ENCODE measurements at regions not wholly inside any gene's neighbourhood (a gene's known extent, or its start where the extent isn't known, plus 50 kb on each side); places are given as distances from the start of the nearest gene placed in this dataset.
"Not testable (repeated sequence)": the region's sequence is repeated elsewhere in the genome, so short reads cannot be mapped to it uniquely, and the experiment has no call there.

- no peak for DNase-seq
These were observed 268.9 kb upstream of the HSFY2 start for GRCh38 chrY:19042306-19042958.

DNA sequence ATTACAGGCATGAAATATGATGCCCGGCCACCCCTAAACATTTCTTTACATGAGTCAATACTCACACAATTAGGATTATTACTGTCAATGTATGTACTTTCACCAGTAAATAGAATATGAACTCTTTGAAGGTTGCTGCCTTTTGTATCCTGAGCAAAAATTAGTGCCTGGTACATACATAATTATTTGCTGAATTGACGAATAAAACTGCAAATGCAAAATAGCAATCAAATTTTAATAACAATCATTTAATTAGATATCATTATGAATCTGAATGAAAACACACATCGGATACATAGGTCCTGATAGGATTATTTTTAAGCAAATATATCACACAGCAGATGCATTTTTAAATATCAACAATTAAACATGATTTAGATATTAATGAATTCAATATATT is 253.1 kb upstream of the HSFY2 start:
- no peak for DNase-seq

DNA sequence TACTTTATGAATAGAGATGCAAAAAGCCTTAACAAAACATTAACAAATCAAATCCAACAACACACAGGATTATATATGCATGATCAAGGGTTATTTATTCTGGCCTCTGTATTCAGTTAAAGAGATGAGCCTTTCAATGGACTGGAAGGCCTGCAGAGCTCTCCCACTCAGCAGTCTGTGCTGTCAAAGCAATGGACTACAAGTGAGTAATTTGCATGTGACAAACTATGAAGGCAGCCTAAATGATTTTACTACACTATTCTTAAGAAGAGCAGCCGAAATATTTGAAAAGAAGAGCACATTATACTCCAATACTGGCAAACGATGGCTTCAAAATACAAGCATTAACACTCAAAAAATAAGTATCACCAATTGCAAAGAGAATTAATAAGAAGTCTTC is 250.4 kb upstream of the HSFY2 start:
- DNase-seq, result no peak

GRCh38 chrY:19020193-19020592 is 246.7 kb upstream of the HSFY2 start:
- no peak for DNase-seq

- no peak for DNase-seq
These were observed 243.5 kb upstream of the HSFY2 start for GRCh38 chrY:19016990-19017389.

DNA sequence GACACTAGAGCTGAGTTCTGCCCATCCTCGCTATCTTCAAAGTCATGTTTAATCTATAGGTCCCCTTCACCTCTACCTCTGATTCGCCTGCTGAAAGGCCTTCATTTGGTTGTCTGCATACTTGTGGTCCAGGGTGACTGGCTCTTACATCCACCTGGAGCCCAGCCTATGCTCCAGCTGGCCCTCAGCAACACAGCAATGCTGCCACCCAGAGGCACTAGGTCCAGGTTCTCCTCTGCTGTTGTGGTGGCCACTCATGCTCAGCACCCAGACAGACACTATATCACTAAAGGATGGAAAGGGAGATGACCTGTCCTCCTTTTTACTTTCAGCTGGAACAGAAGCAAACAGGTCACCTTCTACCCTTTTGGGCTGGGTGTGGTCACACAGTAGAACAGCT is 242.3 kb upstream of the HSFY2 start:
- DNase-seq, result no peak

DNA sequence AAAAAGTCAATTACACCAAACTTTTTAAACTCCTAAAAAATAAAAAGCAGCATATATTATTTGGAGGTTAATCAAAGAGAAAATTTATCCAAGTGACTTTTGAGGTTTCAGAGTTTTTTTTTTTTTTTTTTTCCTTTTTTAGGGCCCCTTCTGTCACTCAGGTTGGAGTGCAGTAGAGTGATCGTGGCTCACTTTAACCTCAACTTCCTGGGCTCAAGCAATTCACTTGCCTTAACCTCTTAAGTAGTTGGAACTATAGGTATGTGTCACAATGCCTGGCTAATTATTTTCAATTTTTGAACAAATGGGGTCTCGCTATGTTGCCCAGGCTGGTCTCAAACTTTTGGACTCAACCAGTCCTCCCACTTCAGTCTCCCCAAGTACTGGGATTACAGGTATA is 241.7 kb upstream of the HSFY2 start:
- DNase-seq, result no peak

GRCh38 chrY:19012985-19013384 is 239.4 kb upstream of the HSFY2 start:
- DNase-seq, result no peak

GRCh38 chrY:19011605-19012090 is 238.1 kb upstream of the HSFY2 start:
- no peak for DNase-seq

DNA sequence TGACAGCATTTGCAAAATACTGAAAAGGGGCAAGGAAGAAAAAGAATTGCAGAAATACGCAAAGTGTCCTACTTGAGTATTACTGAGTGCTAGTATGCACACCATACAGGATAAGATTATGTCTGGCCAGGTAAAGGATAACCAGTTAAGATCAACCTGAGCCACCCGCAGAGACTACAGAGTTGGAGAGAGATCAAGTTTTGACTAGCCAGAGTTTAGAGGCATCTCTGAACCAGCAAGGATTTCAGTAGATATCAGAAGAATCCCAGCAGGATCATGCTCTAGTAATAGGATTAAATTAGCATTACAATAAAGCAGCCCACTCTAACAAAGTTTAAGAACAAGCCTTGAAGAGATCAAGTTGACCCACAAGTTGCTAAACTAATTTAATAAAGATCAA is 232.7 kb upstream of the HSFY2 start:
- DNase-seq, result no peak

GRCh38 chrY:19005579-19005978 is 232.0 kb upstream of the HSFY2 start:
- DNase-seq, result no peak

DNA sequence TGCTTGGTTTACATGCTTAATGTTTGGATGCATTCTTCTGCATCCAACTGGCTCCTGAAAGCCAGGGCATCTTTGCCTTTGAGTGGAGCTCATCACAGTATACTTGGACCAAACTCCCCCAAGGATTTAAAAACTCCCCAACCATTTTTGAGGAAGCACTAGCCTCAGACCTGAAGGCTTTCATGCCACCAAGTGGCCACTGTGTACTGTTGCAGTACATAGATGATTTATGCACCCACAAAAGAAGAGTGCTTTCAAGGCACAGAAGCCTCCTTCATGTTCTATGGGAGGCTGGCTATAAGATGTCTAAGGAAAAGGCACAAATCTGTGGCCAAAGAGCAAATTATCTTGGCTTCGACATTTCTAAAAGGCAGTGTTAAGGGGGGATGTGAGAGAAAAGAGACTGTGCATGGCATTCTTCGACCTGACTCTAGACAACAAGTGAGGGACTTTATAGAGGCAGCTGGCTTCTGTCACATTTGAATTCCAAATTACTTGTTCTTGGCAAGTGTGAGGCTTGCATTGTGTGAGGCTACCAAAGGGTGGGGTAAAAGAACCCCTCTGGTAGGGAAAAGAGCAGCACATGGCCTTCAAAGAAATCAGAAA is 224.2 kb upstream of the HSFY2 start:
- no peak for DNase-seq

- no peak for DNase-seq
These were observed 219.9 kb upstream of the HSFY2 start for GRCh38 chrY:18993480-18993879.

GRCh38 chrY:18992684-18993083 is 219.1 kb upstream of the HSFY2 start:
- DNase-seq, result not testable (repeated sequence)

DNA sequence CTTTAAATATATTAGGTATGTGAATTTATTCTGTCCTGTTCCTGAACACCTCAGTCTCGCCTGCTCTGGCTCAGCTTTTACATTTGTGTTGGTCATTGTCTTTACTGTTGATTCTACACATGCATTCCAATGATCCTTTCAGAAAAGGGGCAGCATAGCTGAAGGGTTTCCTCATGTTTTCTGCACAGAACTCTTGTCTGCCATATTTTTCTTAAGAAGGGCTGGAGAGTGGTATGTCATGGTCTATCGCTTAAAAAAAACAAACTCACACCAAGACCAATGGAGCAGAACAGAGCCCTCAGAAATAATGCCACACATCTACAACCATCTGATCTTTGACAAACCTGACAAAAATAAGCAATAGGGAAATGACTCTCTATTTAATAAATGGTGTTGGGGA is 215.8 kb upstream of the HSFY2 start:
- no peak for DNase-seq

GRCh38 chrY:18966001-18966400 is 192.5 kb upstream of the HSFY2 start:
- DNase-seq, result no peak

DNA sequence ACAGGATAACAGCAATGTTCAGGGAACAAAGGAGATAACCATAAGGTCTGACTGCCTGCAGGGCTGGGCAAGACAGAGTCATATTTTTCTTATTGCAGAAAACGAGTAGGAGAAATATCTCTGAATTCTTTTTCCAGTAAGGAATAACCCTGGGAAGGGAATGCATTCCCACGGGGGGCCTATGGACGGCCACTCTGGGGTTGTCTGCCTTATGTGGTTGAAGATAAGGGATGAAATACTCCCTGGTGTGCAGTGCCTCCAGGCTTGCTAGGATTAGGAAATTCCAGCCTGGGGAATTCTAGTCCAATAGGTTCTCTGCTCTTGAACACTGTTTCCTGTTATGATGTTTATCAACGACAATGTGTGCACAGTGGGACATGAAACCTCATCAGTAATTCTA is 185.3 kb upstream of the HSFY2 start:
- DNase-seq, result no peak

DNA sequence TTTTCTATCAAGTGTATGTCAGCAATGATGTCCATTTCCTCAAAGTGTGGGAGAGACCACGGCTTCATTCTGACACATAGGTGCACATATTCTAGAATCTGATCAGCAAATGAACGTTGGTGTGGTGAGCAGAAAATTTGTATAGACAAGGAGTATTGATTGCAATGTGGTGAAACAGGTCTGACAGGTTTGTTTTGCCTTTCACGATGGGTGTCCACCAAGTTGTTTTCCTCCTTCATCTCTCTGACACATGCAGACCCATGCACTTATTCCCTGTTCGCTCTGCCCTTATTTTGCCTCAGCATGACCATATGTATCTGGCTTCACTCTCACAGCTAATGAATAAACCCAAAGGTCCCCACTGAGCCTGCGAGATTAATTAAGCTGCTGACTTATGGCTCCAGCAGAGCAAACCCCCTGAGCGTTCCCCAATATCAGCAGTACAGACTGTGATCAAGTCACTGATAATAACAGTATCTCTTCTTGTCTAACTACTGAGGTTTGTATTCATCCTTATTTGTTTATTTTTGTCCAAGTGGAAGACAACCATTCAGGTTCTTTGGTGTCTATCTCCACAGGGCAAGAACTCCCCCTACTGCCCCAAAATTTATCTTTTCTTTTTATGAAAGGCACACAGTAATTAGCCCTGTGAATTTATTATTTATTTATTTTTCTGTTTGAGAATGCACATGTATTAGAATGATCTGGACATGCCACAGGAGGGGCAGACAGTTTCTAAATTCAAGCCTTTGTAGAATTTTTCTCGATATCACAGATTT is 178.3 kb upstream of the HSFY2 start:
- DNase-seq, result no peak

DNA sequence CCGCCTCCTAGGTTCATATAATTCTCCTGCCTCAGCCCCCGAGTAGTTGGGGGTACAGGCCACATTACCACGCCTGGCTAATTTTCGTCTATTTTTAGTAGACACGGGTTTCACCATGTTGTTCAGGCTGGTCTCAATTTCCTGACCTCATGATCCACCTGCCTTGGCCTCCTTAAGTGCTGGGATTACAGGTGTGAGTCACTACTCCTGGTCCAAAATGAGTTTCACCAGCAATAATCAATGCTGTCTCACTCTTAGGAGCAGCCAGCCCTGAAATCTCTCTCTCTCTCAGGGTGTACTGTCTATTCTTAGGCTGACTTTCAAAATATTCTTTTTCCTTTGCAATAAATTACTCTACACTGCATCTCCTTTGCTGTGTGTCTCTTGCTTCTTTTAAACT is 177.5 kb upstream of the HSFY2 start:
- DNase-seq, result no peak

DNA sequence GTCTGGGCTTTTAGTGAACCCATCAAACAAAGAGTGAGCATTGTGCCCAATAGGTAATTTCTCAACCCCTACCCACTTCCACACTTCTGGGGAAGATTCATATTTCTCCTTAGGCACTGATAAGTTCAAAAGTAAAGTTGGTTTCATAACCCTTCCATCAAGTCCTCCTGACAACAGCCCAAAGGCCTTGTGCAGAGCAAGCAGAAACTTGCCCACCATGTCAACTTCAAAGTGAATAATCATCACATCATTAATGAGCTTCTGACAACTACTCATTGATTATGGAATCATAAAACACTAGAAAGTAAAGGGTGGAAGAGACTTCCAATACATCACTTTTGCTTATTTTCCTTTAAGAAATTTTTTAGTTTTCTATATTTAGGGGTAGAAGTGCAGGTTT is 163.3 kb upstream of the HSFY2 start:
- DNase-seq, result no peak

GRCh38 chrY:18919256-18919655 is 145.7 kb upstream of the HSFY2 start:
- DNase-seq, result no peak

GRCh38 chrY:18912846-18913245 is 139.3 kb upstream of the HSFY2 start:
- no peak for DNase-seq

DNA sequence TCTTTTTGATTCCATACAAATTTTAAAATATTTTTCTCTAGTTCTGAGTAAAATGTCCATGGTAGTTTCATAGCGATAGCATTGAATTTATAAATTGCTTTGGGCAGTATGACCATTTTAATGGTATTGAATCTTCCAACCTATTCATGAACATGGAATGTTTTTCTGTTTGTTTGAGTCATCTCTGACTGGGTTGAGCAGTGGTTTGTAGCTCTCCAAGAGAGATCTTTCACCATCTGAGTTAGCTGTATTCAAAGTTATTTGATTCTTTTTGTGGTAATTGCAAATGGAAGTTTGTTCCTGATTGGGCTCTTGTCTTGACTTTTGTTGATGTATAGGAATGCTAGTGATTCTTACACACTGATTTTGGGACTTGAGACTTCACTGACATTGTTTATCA is 136.3 kb upstream of the HSFY2 start:
- DNase-seq, result no peak

- not testable (repeated sequence) for DNase-seq
These were observed 132.7 kb upstream of the HSFY2 start for GRCh38 chrY:18906198-18906597.

Data from CD4-positive, alpha-beta T cell treated with Interleukin-17A for 1 hour (primary cell).